Thyroid gland (tissue), 4 donors: ENCODE measurements at regions not wholly inside any gene's neighbourhood (a gene's known extent, or its start where the extent isn't known, plus 50 kb on each side); places are given as distances from the start of the nearest gene placed in this dataset.
"Not testable (repeated sequence)": the region's sequence is repeated elsewhere in the genome, so short reads cannot be mapped to it uniquely, and the experiment has no call there.

Source experiments
- DNase-seq, 2 donors: peaks; one replicate each; pipeline ENCODE4 v3.0.0-alpha.2; 2019
- H3K27ac ChIP-seq, 3 donors: fragments of 200-600 bp; sonication (generic); 1 replicate in 2 of 3; 2 replicates in 1 of 3; pipeline ENCODE4 v1.5.1; 2016 to 2019; ENCODE audit warnings: mild to moderate bottlenecking in 1 of 3, moderate library complexity in 1 of 3
- H3K27me3 ChIP-seq: fragments of 200-600 bp; sonication (generic); one replicate; pipeline ENCODE4 v1.5.1; 2019
- H3K36me3 ChIP-seq, 2 donors: fragments of 200-600 bp; sonication (generic); one replicate each; pipeline ENCODE4 v1.5.1; 2016 to 2019
- H3K4me1 ChIP-seq, 2 donors: fragments of 200-600 bp; sonication (generic); one replicate each; pipeline ENCODE4 v1.5.1; 2017 to 2019
- H3K4me3 ChIP-seq, 3 donors: fragments of 200-600 bp; sonication (generic); replicated peaks in 1 of 3; 1 replicate in 2 of 3; 2 replicates in 1 of 3; pipeline ENCODE4 v1.5.1; 2016; ENCODE audit warnings: mild to moderate bottlenecking in 1 of 3
- H3K9me3 ChIP-seq: fragments of 200-600 bp; sonication (generic); one replicate; pipeline ENCODE4 v1.5.1; 2017
- CTCF ChIP-seq, 6 experiments: fragments of 200-600 bp in 3 of 6; fragments of 450-650 bp in 3 of 6; sonication (generic) in 3 of 6; IDR thresholded peaks; one replicate each; pipeline ENCODE4 v1.5.1; 2016 to 2019; ENCODE audit warnings: antibody characterized with exemption in 6 of 6, mild to moderate bottlenecking in 2 of 6, inconsistent platforms in 1 of 6, moderate library complexity in 1 of 6
- POLR2A ChIP-seq, 2 donors: fragments of 450-650 bp; IDR thresholded peaks; one replicate each; pipeline ENCODE4 v1.6.1; 2017; ENCODE audit warnings: antibody characterized with exemption in 2 of 2, mild to moderate bottlenecking in 2 of 2, moderate library complexity in 1 of 2
- WGBS, 2 donors: methylation state at CpG; one replicate each; pipeline ENCODE4 v1.1.5; 2017; 5-methylcytosine and 5-hydroxymethylcytosine counted together
- intact Hi-C: fragments of 100-400 bp; cut with DNase I; formaldehyde crosslinking; loops from one replicate; pipeline ENCODE4 v1.15.1; 2023

GRCh38 chr3:75272691-75273090, 391.4 kb upstream of the FRG2C start:
- Histone ChIP-seq H3K4me1 (no peaks in the 10 kb centered on the region), H3K27me3 (no peaks in the 10 kb centered on the region), H3K9me3 (no peaks in the 10 kb centered on the region), H3K4me3 (no peak overlapping the region), H3K36me3 (no peaks in the 10 kb centered on the region), H3K27ac (no peak overlapping the region)
- DNase-seq = no peak
- TF ChIP-seq POLR2A (IDR thresholded peaks at IDR 0.05) (no peak), CTCF (IDR thresholded peaks at IDR 0.05) (no peak)
- WGBS, 2 donors = 56 to 63% methylated on average over 2 of the region's 2 CpGs
- intact Hi-C loops = no loop called here

GRCh38 chr3:75285531-75286148, 378.5 kb upstream of the FRG2C start:
- H3K4me3 ChIP-seq, H3K27me3 ChIP-seq, H3K4me1 ChIP-seq, H3K9me3 ChIP-seq, DNase-seq, intact Hi-C loops, H3K27ac ChIP-seq, H3K36me3 ChIP-seq: not testable (repeated sequence)
- WGBS, 2 donors = 61 to 66% methylated on average over 3 of the region's 3 CpGs

GRCh38 chr3:75288972-75289574, 375.1 kb upstream of the FRG2C start:
- intact Hi-C loops, H3K36me3 ChIP-seq, H3K9me3 ChIP-seq, H3K4me3 ChIP-seq, H3K27me3 ChIP-seq, DNase-seq, H3K27ac ChIP-seq, H3K4me1 ChIP-seq: not testable (repeated sequence)
- 96 to 100% methylated on average over 9 to 12 of the region's 40 CpGs for WGBS, 2 donors

GRCh38 chr3:75294124-75294523, 370.0 kb upstream of the FRG2C start:
- TF ChIP-seq POLR2A (IDR thresholded peaks at IDR 0.05) (no peak), CTCF (IDR thresholded peaks at IDR 0.05) (peak in 5 of 6 experiments; percentile 14 to 83 (median 70))
- Histone ChIP-seq H3K27me3 (no peaks in the 10 kb centered on the region), H3K4me1 (no peaks in the 10 kb centered on the region), H3K9me3 (no peaks in the 10 kb centered on the region), H3K36me3 (no peaks in the 10 kb centered on the region), H3K27ac (no peak overlapping the region), H3K4me3 (no peak overlapping the region)
- peak; percentile 40 to 47 for DNase-seq
- intact Hi-C loops = loop anchor here (10.0 kb wide), 1 partner anchor 131 kb away; no protein-coding TSS in a partner anchor
- WGBS, 2 donors = 10% methylated on average over 4 of the region's 4 CpGs

GRCh38 chr3:75295013-75295412, 369.1 kb upstream of the FRG2C start:
- 48% methylated on average over 7 of the region's 7 CpGs for WGBS, 2 donors
- no peak for DNase-seq
- H3K36me3 ChIP-seq = no peaks in the 10 kb centered on the region
- H3K4me1 ChIP-seq = no peaks in the 10 kb centered on the region
- H3K27ac ChIP-seq = no peak overlapping the region
- no peaks in the 10 kb centered on the region for H3K9me3 ChIP-seq
- intact Hi-C loops = loop anchor here (10.0 kb wide), 1 partner anchor 130 kb away; no protein-coding TSS in a partner anchor
- no peak overlapping the region for H3K4me3 ChIP-seq
- TF ChIP-seq POLR2A (IDR thresholded peaks at IDR 0.05) = no peak
- TF ChIP-seq CTCF (IDR thresholded peaks at IDR 0.05) = no peak
- no peaks in the 10 kb centered on the region for H3K27me3 ChIP-seq

- DNase-seq = no peak
- no peak overlapping the region for H3K27ac ChIP-seq
- no peaks in the 10 kb centered on the region for H3K9me3 ChIP-seq
- no peak overlapping the region for H3K4me3 ChIP-seq
- intact Hi-C loops = loop anchor here (10.0 kb wide), 1 partner anchor 128 kb away; no protein-coding TSS in a partner anchor
- H3K27me3 ChIP-seq = no peaks in the 10 kb centered on the region
- TF ChIP-seq POLR2A (IDR thresholded peaks at IDR 0.05) = no peak
- TF ChIP-seq CTCF (IDR thresholded peaks at IDR 0.05) = no peak
- H3K36me3 ChIP-seq = no peaks in the 10 kb centered on the region
- H3K4me1 ChIP-seq = no peaks in the 10 kb centered on the region
- 56 to 61% methylated on average over 3 of the region's 3 CpGs for WGBS, 2 donors
These were observed 367.3 kb upstream of the FRG2C start for GRCh38 chr3:75296858-75297257.
